ENCODE measurements at regions not wholly inside any gene's neighbourhood (a gene's known extent, or its start where the extent isn't known, plus 50 kb on each side); places are given as distances from the start of the nearest gene placed in this dataset.

GRCh38 chr16:47848421-47849109, 307.2 kb downstream of the ABCC12 start:
- TF ChIP-seq YY1 (IDR thresholded peaks at IDR 0.05; ENCODE audit: insufficient read depth, insufficient read length) (no peak), ZNF274 (IDR thresholded peaks at IDR 0.05; ENCODE audit: low read depth, low read length) (no peak)

Data from NT2/D1 (cell line).